ENCODE measurements at regions not wholly inside any gene's neighbourhood (a gene's known extent, or its start where the extent isn't known, plus 50 kb on each side); places are given as distances from the start of the nearest gene placed in this dataset.

GRCh38 chr12:65595016-65595560 is 229.2 kb upstream of the HMGA2 start:
- TF ChIP-seq CTCF (IDR thresholded peaks at IDR 0.05) (no peak), POLR2AphosphoS5 (IDR thresholded peaks at IDR 0.05; ENCODE audit: insufficient read depth in 1 of 2, low read depth in 1 of 2) (no peak)

All from vagina (tissue), 2 donors.